ENCODE measurements at regions not wholly inside any gene's neighbourhood (a gene's known extent, or its start where the extent isn't known, plus 50 kb on each side); places are given as distances from the start of the nearest gene placed in this dataset.

DNA sequence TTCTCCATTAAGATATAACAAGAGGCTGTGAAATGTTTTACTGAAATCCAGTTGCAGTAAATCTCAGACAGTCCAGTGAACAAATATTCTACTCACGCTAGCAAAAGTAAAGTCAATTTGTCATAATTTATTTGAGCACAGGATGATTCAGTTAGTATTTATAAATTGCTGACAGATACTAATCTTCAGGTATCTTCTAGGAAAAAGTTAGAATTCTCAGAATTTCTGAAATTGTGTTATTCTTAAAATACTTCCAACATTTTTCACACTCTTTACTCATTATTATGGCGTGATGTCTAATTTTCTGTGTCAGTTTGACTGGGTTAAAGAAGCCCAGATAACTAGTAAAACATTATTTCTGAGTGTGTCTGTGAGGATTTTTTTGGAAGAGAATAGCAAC is 460.2 kb upstream of the ACVR2A start:
- TF ChIP-seq, protein P1, sequence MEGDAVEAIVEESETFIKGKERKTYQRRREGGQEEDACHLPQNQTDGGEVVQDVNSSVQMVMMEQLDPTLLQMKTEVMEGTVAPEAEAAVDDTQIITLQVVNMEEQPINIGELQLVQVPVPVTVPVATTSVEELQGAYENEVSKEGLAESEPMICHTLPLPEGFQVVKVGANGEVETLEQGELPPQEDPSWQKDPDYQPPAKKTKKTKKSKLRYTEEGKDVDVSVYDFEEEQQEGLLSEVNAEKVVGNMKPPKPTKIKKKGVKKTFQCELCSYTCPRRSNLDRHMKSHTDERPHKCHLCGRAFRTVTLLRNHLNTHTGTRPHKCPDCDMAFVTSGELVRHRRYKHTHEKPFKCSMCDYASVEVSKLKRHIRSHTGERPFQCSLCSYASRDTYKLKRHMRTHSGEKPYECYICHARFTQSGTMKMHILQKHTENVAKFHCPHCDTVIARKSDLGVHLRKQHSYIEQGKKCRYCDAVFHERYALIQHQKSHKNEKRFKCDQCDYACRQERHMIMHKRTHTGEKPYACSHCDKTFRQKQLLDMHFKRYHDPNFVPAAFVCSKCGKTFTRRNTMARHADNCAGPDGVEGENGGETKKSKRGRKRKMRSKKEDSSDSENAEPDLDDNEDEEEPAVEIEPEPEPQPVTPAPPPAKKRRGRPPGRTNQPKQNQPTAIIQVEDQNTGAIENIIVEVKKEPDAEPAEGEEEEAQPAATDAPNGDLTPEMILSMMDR (conservative IDR thresholded peaks at IDR 0.05): no peak
- no peak for TF ChIP-seq EZH2 (IDR thresholded peaks at IDR 0.05; ENCODE audit: low read depth)
